Liver (tissue), 3 donors: ENCODE measurements at regions not wholly inside any gene's neighbourhood (a gene's known extent, or its start where the extent isn't known, plus 50 kb on each side); places are given as distances from the start of the nearest gene placed in this dataset.

Source experiments
- ATF3 ChIP-seq: IDR thresholded peaks from 2 replicates; pipeline ENCODE4 v1.6.1; 2016; ENCODE audit warnings: antibody characterized with exemption
- CTCF ChIP-seq: fragments of 150-350 bp; IDR thresholded peaks from 2 replicates; pipeline ENCODE4 v1.5.1; 2017; ENCODE audit warnings: improper control_type of control experiment, low read depth, low read length; ENCODE audit not compliant: missing input control
- FOXA1 ChIP-seq: IDR thresholded peaks from 2 replicates; pipeline ENCODE4 v1.6.1; 2016; ENCODE audit warnings: antibody characterized with exemption
- JUND ChIP-seq, 2 donors: IDR thresholded peaks; 2 replicates each; pipeline ENCODE4 v1.6.1; 2016; ENCODE audit warnings: antibody characterized with exemption in 2 of 2
- MAX ChIP-seq: IDR thresholded peaks from 2 replicates; pipeline ENCODE4 v1.6.1; 2016; ENCODE audit warnings: antibody characterized with exemption
- RAD21 ChIP-seq, 2 donors: IDR thresholded peaks; 2 replicates each; pipeline ENCODE4 v1.6.1; 2016; ENCODE audit warnings: antibody characterized with exemption in 2 of 2, mild to moderate bottlenecking in 2 of 2
- REST ChIP-seq: IDR thresholded peaks from 2 replicates; pipeline ENCODE4 v1.6.1; 2016; ENCODE audit warnings: antibody characterized with exemption, mild to moderate bottlenecking
- RXRA ChIP-seq, 2 donors: IDR thresholded peaks; 2 replicates each; pipeline ENCODE4 v1.6.1; 2017 to 2018; ENCODE audit warnings: antibody characterized with exemption in 2 of 2, mild to moderate bottlenecking in 1 of 2
- SP1 ChIP-seq: IDR thresholded peaks from 2 replicates; pipeline ENCODE4 v1.6.1; 2018; ENCODE audit warnings: antibody characterized with exemption, mild to moderate bottlenecking
- ZBTB33 ChIP-seq: IDR thresholded peaks from 2 replicates; pipeline ENCODE4 v1.6.1; 2016; ENCODE audit warnings: antibody characterized with exemption
- donor health status: healthy.
- donor health status: healthy.

GRCh38 chr14:89508863-89509262 lies 91.8 kb upstream of the FOXN3 start:
- no peak for TF ChIP-seq CTCF
- TF ChIP-seq FOXA1: no peak
- no peak for TF ChIP-seq REST
- no peak for TF ChIP-seq MAX
- no peak for TF ChIP-seq JUND (IDR thresholded peaks at IDR 0.05)
- TF ChIP-seq ZBTB33: no peak
- TF ChIP-seq SP1: no peak
- TF ChIP-seq RXRA (IDR thresholded peaks at IDR 0.05): no peak
- no peak for TF ChIP-seq ATF3
- no peak for TF ChIP-seq RAD21 (IDR thresholded peaks at IDR 0.05)
